GM10266 (cell line): ENCODE measurements at regions not wholly inside any gene's neighbourhood (a gene's known extent, or its start where the extent isn't known, plus 50 kb on each side); places are given as distances from the start of the nearest gene placed in this dataset.
"Not testable (repeated sequence)": the region's sequence is repeated elsewhere in the genome, so short reads cannot be mapped to it uniquely, and the experiment has no call there.

Source experiments
- DNase-seq: peaks from one replicate; pipeline ENCODE4 v3.0.0; 2012; ENCODE audit errors: extremely low spot score
- TF ChIP-seq, protein P1 (sequence below): IDR thresholded peaks from 2 replicates; pipeline ENCODE4 v1.5.1; 2012; ENCODE audit warnings: mild to moderate bottlenecking, low read depth; ENCODE audit not compliant: control insufficient read depth, insufficient read depth; ENCODE audit errors: missing control alignments

DNA sequence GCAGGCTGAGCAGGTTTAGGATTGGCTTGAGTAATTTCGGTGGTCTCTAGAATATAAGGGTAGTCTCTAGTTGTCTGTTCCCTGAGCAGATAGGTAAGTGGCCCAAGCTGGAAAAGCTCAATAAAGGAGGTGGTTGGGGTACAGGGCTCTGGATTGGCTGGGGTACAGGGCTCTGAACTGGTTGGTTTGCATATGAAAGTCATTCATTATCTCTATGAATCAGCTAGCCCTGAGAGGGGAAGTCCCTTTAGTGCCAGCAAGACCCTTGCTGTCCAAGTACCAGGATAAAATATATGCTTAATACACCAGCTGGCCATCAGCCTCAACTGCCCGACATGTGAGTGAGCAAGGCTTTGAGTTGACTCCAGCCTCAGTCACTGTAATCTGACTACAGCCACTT is 93.0 kb downstream of the ZBTB18 start:
- TF ChIP-seq, protein P1, sequence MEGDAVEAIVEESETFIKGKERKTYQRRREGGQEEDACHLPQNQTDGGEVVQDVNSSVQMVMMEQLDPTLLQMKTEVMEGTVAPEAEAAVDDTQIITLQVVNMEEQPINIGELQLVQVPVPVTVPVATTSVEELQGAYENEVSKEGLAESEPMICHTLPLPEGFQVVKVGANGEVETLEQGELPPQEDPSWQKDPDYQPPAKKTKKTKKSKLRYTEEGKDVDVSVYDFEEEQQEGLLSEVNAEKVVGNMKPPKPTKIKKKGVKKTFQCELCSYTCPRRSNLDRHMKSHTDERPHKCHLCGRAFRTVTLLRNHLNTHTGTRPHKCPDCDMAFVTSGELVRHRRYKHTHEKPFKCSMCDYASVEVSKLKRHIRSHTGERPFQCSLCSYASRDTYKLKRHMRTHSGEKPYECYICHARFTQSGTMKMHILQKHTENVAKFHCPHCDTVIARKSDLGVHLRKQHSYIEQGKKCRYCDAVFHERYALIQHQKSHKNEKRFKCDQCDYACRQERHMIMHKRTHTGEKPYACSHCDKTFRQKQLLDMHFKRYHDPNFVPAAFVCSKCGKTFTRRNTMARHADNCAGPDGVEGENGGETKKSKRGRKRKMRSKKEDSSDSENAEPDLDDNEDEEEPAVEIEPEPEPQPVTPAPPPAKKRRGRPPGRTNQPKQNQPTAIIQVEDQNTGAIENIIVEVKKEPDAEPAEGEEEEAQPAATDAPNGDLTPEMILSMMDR: no peak
- no peak for DNase-seq

DNA sequence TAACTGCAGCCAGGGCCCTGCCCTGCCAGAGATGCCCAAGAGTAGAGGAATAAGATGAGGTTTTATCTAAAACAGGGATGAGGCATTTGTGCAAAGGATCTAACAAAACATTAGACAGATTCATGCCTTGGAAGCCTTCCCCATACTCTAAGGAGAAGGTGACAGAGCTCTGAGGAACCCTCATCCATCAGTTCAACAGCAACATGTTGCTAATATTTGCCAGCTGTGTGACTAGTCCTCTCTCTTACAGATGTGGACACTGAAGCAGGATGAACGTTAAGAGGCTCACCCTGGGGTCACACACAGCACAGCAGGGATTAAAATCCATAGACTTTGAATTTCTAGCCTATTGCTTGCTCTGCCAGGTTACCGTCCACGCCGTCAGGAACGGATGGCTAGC is 99.0 kb downstream of the ZBTB18 start:
- DNase-seq: no peak
- TF ChIP-seq, protein P1: no peak

DNA sequence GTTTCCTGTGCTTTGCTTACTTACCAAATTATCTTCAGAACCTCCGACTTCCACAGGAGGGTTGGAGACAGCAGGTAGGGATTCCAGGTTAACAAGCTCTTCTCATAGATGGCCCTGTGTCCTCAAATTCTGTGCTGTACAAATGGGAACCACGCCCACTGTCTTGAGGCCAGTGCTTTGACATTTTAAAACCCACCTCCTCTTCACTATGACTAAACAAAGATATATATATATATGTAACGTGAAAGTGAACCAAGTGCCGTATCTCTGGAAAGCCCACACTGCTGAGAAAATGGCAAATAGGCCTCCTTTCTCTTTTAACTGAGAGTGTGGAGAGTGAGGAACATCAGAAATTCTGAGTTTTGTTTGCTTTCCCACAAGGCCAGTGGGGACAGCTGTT is 99.6 kb downstream of the ZBTB18 start:
- DNase-seq: peak; percentile 42
- TF ChIP-seq, protein P1: no peak

DNA sequence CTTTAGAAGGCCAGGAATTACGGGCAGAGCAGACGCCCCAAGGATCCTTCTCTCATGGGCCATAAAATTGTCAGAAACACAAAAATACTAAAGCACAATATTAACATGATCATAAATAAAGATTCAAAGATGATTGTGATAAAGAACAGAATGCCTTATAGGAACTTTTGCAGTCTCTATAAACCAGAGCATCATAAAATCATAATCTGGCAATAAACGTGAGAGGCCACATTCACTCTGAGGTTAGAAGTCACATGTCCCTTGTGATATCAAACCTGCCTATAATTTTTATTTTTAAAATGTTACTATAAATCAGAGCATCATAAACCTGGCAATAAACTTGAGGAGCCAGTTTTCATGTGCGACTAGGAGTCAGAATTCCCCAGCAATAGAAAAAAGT is 100.5 kb downstream of the ZBTB18 start:
- no peak for DNase-seq

GRCh38 chr1:244154508-244154871 is 103.4 kb downstream of the ZBTB18 start:
- TF ChIP-seq, protein P1: no peak

More for the DNA sequence above, 100.5 kb downstream of the ZBTB18 start:
- TF ChIP-seq, protein P1: no peak

GRCh38 chr1:244154872-244155531 is 103.9 kb downstream of the ZBTB18 start:
- no peak for DNase-seq
- TF ChIP-seq, protein P1: no peak

More at GRCh38 chr1:244154508-244154871, 103.4 kb downstream of the ZBTB18 start:
- DNase-seq: no peak

DNA sequence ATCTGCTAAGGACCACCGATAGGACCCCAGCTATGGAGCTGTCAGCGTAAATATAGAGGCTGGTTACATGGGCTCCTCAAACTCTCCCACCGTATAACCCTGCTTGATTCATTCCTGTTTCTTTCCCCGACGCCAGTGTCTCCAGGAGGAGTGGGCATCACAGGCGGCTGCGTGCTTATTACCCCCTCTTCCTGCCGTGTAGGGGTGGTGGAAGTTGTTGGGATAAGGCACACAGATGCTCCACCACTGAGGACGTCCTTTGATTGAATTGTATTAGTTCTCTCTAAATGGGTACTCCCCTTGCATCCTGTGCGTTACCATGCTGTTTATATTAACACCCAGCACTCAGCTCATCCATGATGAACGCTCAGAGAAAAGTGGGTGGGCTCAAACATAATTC is 104.6 kb downstream of the ZBTB18 start:
- TF ChIP-seq, protein P1: no peak
- no peak for DNase-seq

- DNase-seq: not testable (repeated sequence)
Observed at GRCh38 chr1:244156617-244157016, 105.5 kb downstream of the ZBTB18 start.
